Chondrocyte (in vitro differentiated cells): ENCODE measurements at regions not wholly inside any gene's neighbourhood (a gene's known extent, or its start where the extent isn't known, plus 50 kb on each side); places are given as distances from the start of the nearest gene placed in this dataset.

Source experiments
- DNase-seq: peaks from one replicate; pipeline ENCODE4 v3.0.0; 2021; ENCODE audit warnings: mixed read lengths, low spot score
- H3K27ac Mint-ChIP-seq: one replicate; pipeline ENCODE4 v1.8.0; 2021; ENCODE audit warnings: mild to moderate bottlenecking, moderate library complexity, mixed read lengths; ENCODE audit not compliant: unreplicated experiment
- H3K27me3 Mint-ChIP-seq: 2 replicates; pipeline ENCODE4 v1.8.0; 2021; ENCODE audit warnings: low read depth, mixed read lengths
- H3K36me3 Mint-ChIP-seq: 2 replicates; pipeline ENCODE4 v1.8.0; 2021; ENCODE audit warnings: low read depth, mixed read lengths
- H3K4me1 Mint-ChIP-seq: 2 replicates; pipeline ENCODE4 v1.8.0; 2021; ENCODE audit warnings: low read depth, mild to moderate bottlenecking, mixed read lengths
- H3K4me3 Mint-ChIP-seq: one replicate; pipeline ENCODE4 v1.8.0; 2021; ENCODE audit warnings: mild to moderate bottlenecking, moderate library complexity, mixed read lengths; ENCODE audit not compliant: unreplicated experiment
- H3K9me3 Mint-ChIP-seq: 2 replicates; pipeline ENCODE4 v1.8.0; 2021; ENCODE audit warnings: low read depth, mixed read lengths
- CTCF ChIP-seq: fragments of 200-600 bp; sonication (generic); IDR thresholded peaks from 2 replicates; pipeline ENCODE4 v1.5.0; 2021; ENCODE audit warnings: antibody characterized with exemption, mild to moderate bottlenecking, moderate library complexity

- peaks cover 6% of the 10 kb centered on the region for H3K36me3 Mint-ChIP-seq
- H3K27me3 Mint-ChIP-seq, result peaks cover 31% of the 10 kb centered on the region
- no peak for DNase-seq
- no peak overlapping the region for H3K4me3 Mint-ChIP-seq
- H3K4me1 Mint-ChIP-seq, result no peaks in the 10 kb centered on the region
- H3K9me3 Mint-ChIP-seq, result peaks cover 12% of the 10 kb centered on the region
- no peak overlapping the region for H3K27ac Mint-ChIP-seq
- no peak for TF ChIP-seq CTCF
Measured at GRCh38 chr20:48387675-48388074, 440.1 kb downstream of the PREX1 start.

DNA sequence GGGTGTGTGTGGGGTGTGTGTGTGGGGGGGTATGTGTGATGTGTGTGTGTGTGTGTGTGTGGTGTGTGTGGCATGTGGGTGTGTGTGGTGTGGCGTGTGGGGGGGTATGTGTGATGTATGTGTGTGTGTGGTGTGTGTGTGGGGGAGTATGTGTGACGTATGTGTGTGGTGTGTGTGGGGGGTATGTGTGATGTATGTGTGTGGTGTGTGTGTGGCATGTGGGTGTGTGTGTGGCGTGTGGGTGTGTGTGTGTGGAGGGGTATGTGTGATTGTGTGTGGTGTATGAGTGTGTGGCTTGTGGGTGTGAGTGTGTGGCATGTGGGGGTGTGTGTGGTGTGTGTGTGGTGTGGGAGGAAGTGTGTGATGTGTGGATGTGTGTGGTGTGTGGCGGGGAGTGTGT lies 442.3 kb downstream of the PREX1 start:
- no peak overlapping the region for H3K4me3 Mint-ChIP-seq
- no peak overlapping the region for H3K27ac Mint-ChIP-seq
- H3K36me3 Mint-ChIP-seq, result no peaks in the 10 kb centered on the region
- peaks cover 4% of the 10 kb centered on the region for H3K9me3 Mint-ChIP-seq
- H3K4me1 Mint-ChIP-seq, result no peaks in the 10 kb centered on the region
- no peak for DNase-seq
- TF ChIP-seq CTCF, result no peak
- peaks cover 27% of the 10 kb centered on the region for H3K27me3 Mint-ChIP-seq

- Mint-ChIP-seq H3K36me3 (no peaks in the 10 kb centered on the region), H3K27ac (no peak overlapping the region), H3K27me3 (peaks cover 25% of the 10 kb centered on the region), H3K4me1 (no peaks in the 10 kb centered on the region), H3K9me3 (no peaks in the 10 kb centered on the region), H3K4me3 (no peak overlapping the region)
- no peak for DNase-seq
- no peak for TF ChIP-seq CTCF
Measured at GRCh38 chr20:48385114-48385513, 442.7 kb downstream of the PREX1 start.

DNA sequence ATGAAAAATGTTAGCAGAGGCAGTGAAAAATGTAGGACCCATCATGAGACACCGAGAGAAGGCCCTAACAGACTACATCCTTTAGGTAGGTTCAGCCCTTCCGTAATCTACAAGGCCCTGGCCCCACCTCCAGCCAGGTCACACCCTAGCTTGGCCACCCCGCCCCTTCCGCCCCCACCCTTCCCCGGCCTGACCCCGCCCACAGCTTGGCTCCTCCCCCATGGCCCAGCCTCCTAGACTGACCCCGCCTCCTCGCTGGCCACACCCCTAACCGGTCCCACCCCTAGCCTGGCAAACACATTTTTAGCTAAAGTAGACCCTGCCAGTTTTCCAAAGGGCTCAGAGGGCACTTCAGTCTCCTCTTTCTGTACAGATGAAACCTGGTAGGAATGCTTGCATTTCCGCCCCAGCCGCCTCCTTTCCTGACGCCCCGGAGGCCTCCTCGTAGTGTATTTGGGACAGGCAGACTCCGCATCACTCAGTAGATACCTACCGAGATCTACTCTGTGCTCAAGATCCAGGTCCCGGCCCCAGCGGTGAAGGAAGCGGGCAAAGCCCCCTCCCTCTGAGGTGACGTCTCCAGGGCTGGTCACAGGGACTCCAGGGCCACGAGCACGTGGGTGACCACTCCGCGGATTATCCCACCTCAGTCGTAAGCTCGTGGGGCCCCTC lies 443.5 kb downstream of the PREX1 start:
- no peak for DNase-seq
- H3K4me1 Mint-ChIP-seq, result no peaks in the 10 kb centered on the region
- TF ChIP-seq CTCF, result no peak
- H3K4me3 Mint-ChIP-seq, result no peak overlapping the region
- H3K36me3 Mint-ChIP-seq, result no peaks in the 10 kb centered on the region
- no peak overlapping the region for H3K27ac Mint-ChIP-seq
- peaks cover 22% of the 10 kb centered on the region for H3K27me3 Mint-ChIP-seq
- H3K9me3 Mint-ChIP-seq, result no peaks in the 10 kb centered on the region

GRCh38 chr20:48383252-48383651 lies 444.5 kb downstream of the PREX1 start:
- DNase-seq, result no peak
- Mint-ChIP-seq H3K4me3 (no peak overlapping the region), H3K9me3 (no peaks in the 10 kb centered on the region), H3K4me1 (no peaks in the 10 kb centered on the region), H3K36me3 (no peaks in the 10 kb centered on the region), H3K27ac (no peak overlapping the region), H3K27me3 (peaks cover 18% of the 10 kb centered on the region)
- no peak for TF ChIP-seq CTCF
